PFSK-1 (cell line): ENCODE measurements at regions not wholly inside any gene's neighbourhood (a gene's known extent, or its start where the extent isn't known, plus 50 kb on each side); places are given as distances from the start of the nearest gene placed in this dataset.
A peak's percentile ranks its signal among the peaks of the same experiment; 100 is the strongest.

ENCODE experiments used
- FOXP2 ChIP-seq: optimal IDR thresholded peaks from 2 replicates; pipeline ENCODE3; 2011; ENCODE audit warnings: borderline replicate concordance, control low read depth, inconsistent platforms; ENCODE audit not compliant: insufficient read depth; ENCODE audit errors: extremely low read length, extremely low read depth
- POLR2AphosphoS5 ChIP-seq: IDR thresholded peaks from 2 replicates; pipeline ENCODE4 v1.6.1; 2012; ENCODE audit warnings: low read depth, mild to moderate bottlenecking, control low read depth, low read length, moderate library complexity
- SIN3A ChIP-seq: IDR thresholded peaks from 2 replicates; pipeline ENCODE4 v1.6.1; 2012; ENCODE audit warnings: mild to moderate bottlenecking, low read length, moderate library complexity, borderline replicate concordance; ENCODE audit not compliant: insufficient read depth
- TAF1 ChIP-seq: IDR thresholded peaks from 2 replicates; pipeline ENCODE4 v1.6.1; 2012; ENCODE audit warnings: low read length, control low read depth, borderline replicate concordance; ENCODE audit not compliant: insufficient read depth
- TF ChIP-seq, protein P1 (sequence below), 2 experiments: IDR thresholded peaks; 2 replicates each; pipeline versions ENCODE4 v1.6.1 to v1.8.0; 2011 to 2012; ENCODE audit warnings: low read depth in 2 of 2, low read length in 2 of 2, control low read depth in 1 of 2, inconsistent platforms in 1 of 2, mild to moderate bottlenecking in 1 of 2, moderate library complexity in 1 of 2; ENCODE audit not compliant: insufficient read depth in 1 of 2

GRCh38 chr3:78398401-78398800 lies 1358.5 kb downstream of the ROBO2 start:
- TF ChIP-seq TAF1 (no peak), POLR2AphosphoS5 (no peak), SIN3A (no peak), FOXP2 (no peak)
- TF ChIP-seq, protein P1, sequence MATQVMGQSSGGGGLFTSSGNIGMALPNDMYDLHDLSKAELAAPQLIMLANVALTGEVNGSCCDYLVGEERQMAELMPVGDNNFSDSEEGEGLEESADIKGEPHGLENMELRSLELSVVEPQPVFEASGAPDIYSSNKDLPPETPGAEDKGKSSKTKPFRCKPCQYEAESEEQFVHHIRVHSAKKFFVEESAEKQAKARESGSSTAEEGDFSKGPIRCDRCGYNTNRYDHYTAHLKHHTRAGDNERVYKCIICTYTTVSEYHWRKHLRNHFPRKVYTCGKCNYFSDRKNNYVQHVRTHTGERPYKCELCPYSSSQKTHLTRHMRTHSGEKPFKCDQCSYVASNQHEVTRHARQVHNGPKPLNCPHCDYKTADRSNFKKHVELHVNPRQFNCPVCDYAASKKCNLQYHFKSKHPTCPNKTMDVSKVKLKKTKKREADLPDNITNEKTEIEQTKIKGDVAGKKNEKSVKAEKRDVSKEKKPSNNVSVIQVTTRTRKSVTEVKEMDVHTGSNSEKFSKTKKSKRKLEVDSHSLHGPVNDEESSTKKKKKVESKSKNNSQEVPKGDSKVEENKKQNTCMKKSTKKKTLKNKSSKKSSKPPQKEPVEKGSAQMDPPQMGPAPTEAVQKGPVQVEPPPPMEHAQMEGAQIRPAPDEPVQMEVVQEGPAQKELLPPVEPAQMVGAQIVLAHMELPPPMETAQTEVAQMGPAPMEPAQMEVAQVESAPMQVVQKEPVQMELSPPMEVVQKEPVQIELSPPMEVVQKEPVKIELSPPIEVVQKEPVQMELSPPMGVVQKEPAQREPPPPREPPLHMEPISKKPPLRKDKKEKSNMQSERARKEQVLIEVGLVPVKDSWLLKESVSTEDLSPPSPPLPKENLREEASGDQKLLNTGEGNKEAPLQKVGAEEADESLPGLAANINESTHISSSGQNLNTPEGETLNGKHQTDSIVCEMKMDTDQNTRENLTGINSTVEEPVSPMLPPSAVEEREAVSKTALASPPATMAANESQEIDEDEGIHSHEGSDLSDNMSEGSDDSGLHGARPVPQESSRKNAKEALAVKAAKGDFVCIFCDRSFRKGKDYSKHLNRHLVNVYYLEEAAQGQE (IDR thresholded peaks at IDR 0.05; ENCODE audit: insufficient read depth in 1 of 2, low read depth in 2 of 2, low read length in 2 of 2): no peak

DNA sequence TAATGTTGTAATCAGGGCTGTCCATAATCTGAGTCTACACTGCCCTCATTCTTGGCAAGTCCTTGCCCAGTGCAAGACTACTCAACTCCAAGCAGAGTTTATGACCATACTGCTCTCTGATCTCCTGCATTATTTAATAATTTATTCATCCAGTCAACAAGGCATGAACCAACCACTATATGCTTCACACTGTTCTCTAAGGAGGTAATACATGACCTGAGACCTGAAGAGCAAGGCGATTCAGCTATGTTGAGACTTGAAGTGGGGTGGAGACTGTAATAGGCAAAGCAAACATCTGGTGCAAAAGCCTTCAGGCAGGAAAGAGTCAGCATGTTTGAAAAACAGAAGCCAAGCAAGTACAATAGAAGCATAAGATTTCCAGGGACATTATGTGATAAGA lies 1362.8 kb downstream of the ROBO2 start:
- TF ChIP-seq, protein P1 (IDR thresholded peaks at IDR 0.05; ENCODE audit: insufficient read depth in 1 of 2, low read depth in 2 of 2, low read length in 2 of 2): no peak
- no peak for TF ChIP-seq SIN3A
- TF ChIP-seq FOXP2: no peak
- TF ChIP-seq TAF1: no peak

- TF ChIP-seq, protein P1 (IDR thresholded peaks at IDR 0.05; ENCODE audit: insufficient read depth in 1 of 2, low read depth in 2 of 2, low read length in 2 of 2): peak; percentile 61 to 89; a peak in 3 of 4 replicates
- TF ChIP-seq SIN3A (no peak), FOXP2 (no peak)
These were observed 1362.1 kb downstream of the ROBO1 start for GRCh38 chr3:78405745-78406144.

- TF ChIP-seq SIN3A (no peak), TAF1 (no peak), POLR2AphosphoS5 (no peak), FOXP2 (no peak)
- TF ChIP-seq, protein P1 (IDR thresholded peaks at IDR 0.05; ENCODE audit: insufficient read depth in 1 of 2, low read depth in 2 of 2, low read length in 2 of 2): no peak
These were observed 1361.4 kb downstream of the ROBO1 start for GRCh38 chr3:78406396-78406795.

- TF ChIP-seq, protein P1 (IDR thresholded peaks at IDR 0.05; ENCODE audit: insufficient read depth in 1 of 2, low read depth in 2 of 2, low read length in 2 of 2): no peak
- no peak for TF ChIP-seq TAF1
- no peak for TF ChIP-seq FOXP2
These were observed 1357.7 kb downstream of the ROBO1 start for GRCh38 chr3:78410077-78410476.
